Lung (tissue), 11 donors: ENCODE measurements at regions not wholly inside any gene's neighbourhood (a gene's known extent, or its start where the extent isn't known, plus 50 kb on each side); places are given as distances from the start of the nearest gene placed in this dataset.

Experiments
- ATAC-seq: fragments of 200-7000 bp; cut with Tn5 transposase; one replicate; pipeline ENCODE4 v1.9.1; 2020; ENCODE audit warnings: moderate number of reproducible peaks; ENCODE audit not compliant: insufficient read depth, low FRiP score
- DNase-seq, 3 donors: peaks; one replicate each; pipeline ENCODE4 v3.0.0-alpha.2; 2013 to 2017
- H3K27ac ChIP-seq, 2 donors: one replicate each; pipeline ENCODE4 v1.5.1; 2013; ENCODE audit warnings: mild to moderate bottlenecking in 2 of 2, moderate library complexity in 2 of 2, control low read depth in 1 of 2, inconsistent platforms in 1 of 2, low read depth in 1 of 2, low read length in 1 of 2
- H3K27me3 ChIP-seq, 3 donors: one replicate each; pipeline ENCODE4 v1.5.1; 2013; ENCODE audit warnings: low read length in 2 of 3; ENCODE audit not compliant: control insufficient read depth in 3 of 3, insufficient read depth in 3 of 3
- H3K36me3 ChIP-seq, 4 donors: one replicate each; pipeline ENCODE4 v1.5.1; 2013; ENCODE audit warnings: low read length in 4 of 4, mild to moderate bottlenecking in 1 of 4, moderate library complexity in 1 of 4; ENCODE audit not compliant: control insufficient read depth in 4 of 4, insufficient read depth in 4 of 4
- H3K4me1 ChIP-seq, 5 donors: one replicate each; pipeline ENCODE4 v1.5.1; 2013; ENCODE audit warnings: low read length in 5 of 5, mild to moderate bottlenecking in 2 of 5, moderate library complexity in 1 of 5; ENCODE audit not compliant: control insufficient read depth in 5 of 5, insufficient read depth in 5 of 5
- H3K4me3 ChIP-seq: one replicate; pipeline ENCODE4 v1.5.1; 2013; ENCODE audit warnings: mild to moderate bottlenecking, control low read depth, moderate library complexity
- H3K9ac ChIP-seq, 2 donors: one replicate each; pipeline ENCODE4 v1.5.1; 2013; ENCODE audit warnings: low read length in 2 of 2, control low read depth in 1 of 2; ENCODE audit not compliant: insufficient read depth in 1 of 2
- H3K9me3 ChIP-seq, 4 donors: one replicate each; pipeline ENCODE4 v1.5.1; 2013; ENCODE audit warnings: low read length in 3 of 4, mild to moderate bottlenecking in 1 of 4, moderate library complexity in 1 of 4; ENCODE audit not compliant: control insufficient read depth in 4 of 4, insufficient read depth in 3 of 4
- CTCF ChIP-seq: IDR thresholded peaks from 2 replicates; pipeline ENCODE4 v1.5.1; 2012; ENCODE audit warnings: mild to moderate bottlenecking; ENCODE audit errors: control extremely low read depth, extremely low read depth
- WGBS, 2 donors: extraction: QIAGEN DNeasy Blood & Tissue Kit; methylation state at CpG; one replicate each; pipeline ENCODE4 v1.1.7; 2013; 5-methylcytosine and 5-hydroxymethylcytosine counted together
- donor health status: control.
- donor health status: control.
- donor health status: Bipolar disorder and iron deficiency.
- donor health status: healthy.
- donor health status: DM: yes; HTN: yes; CAD: no.

- Histone ChIP-seq H3K4me1 (peaks cover 0 to 5% (median 0%) of the 10 kb centered on the region in 5 donors), H3K9ac (no peak overlapping the region), H3K27ac (no peak overlapping the region), H3K27me3 (no peaks in the 10 kb centered on the region), H3K36me3 (no peaks in the 10 kb centered on the region), H3K4me3 (no peak overlapping the region), H3K9me3 (no peaks in the 10 kb centered on the region)
- no peak for TF ChIP-seq CTCF
- DNase-seq (no peak), ATAC-seq (no peak)
These were observed 56.9 kb upstream of the RGS1 start for GRCh38 chr1:192518700-192519099.

- no peaks in the 10 kb centered on the region for H3K36me3 ChIP-seq
- no peak overlapping the region for H3K4me3 ChIP-seq
- ATAC-seq (no peak), DNase-seq (no peak)
- no peaks in the 10 kb centered on the region for H3K27me3 ChIP-seq
- no peaks in the 10 kb centered on the region for H3K9me3 ChIP-seq
- H3K4me1 ChIP-seq = peaks cover 0 to 11% (median 0%) of the 10 kb centered on the region in 5 donors
- no peak overlapping the region for H3K27ac ChIP-seq
- H3K9ac ChIP-seq = no peak overlapping the region
- no peak for TF ChIP-seq CTCF
- 22 to 53% methylated on average over 1 of the region's 1 CpG for WGBS, 2 donors
These were observed 53.8 kb upstream of the RGS1 start for GRCh38 chr1:192521734-192522133.

GRCh38 chr1:192522673-192523072 lies 52.9 kb upstream of the RGS1 start:
- no peak for ATAC-seq
- WGBS, 2 donors = 93 to 95% methylated on average over 5 of the region's 5 CpGs
- no peak overlapping the region for H3K27ac ChIP-seq
- peaks cover 0 to 11% (median 0%) of the 10 kb centered on the region in 5 donors for H3K4me1 ChIP-seq
- DNase-seq = no peak
- H3K27me3 ChIP-seq = no peaks in the 10 kb centered on the region
- no peak overlapping the region for H3K4me3 ChIP-seq
- no peak for TF ChIP-seq CTCF
- H3K9ac ChIP-seq = no peak overlapping the region
- no peaks in the 10 kb centered on the region for H3K9me3 ChIP-seq
- no peaks in the 10 kb centered on the region for H3K36me3 ChIP-seq

- Histone ChIP-seq H3K27ac (no peak overlapping the region), H3K9me3 (no peaks in the 10 kb centered on the region), H3K27me3 (no peaks in the 10 kb centered on the region), H3K4me3 (no peak overlapping the region), H3K36me3 (no peaks in the 10 kb centered on the region), H3K4me1 (peaks cover 0 to 11% (median 0%) of the 10 kb centered on the region in 5 donors), H3K9ac (no peak overlapping the region)
- ATAC-seq (no peak), DNase-seq (no peak)
- TF ChIP-seq CTCF = no peak
- WGBS, 2 donors = 12 to 30% methylated on average over 1 of the region's 1 CpG
These were observed 51.4 kb upstream of the RGS1 start for GRCh38 chr1:192524223-192524622.
